ENCODE measurements at regions not wholly inside any gene's neighbourhood (a gene's known extent, or its start where the extent isn't known, plus 50 kb on each side); places are given as distances from the start of the nearest gene placed in this dataset.

DNA sequence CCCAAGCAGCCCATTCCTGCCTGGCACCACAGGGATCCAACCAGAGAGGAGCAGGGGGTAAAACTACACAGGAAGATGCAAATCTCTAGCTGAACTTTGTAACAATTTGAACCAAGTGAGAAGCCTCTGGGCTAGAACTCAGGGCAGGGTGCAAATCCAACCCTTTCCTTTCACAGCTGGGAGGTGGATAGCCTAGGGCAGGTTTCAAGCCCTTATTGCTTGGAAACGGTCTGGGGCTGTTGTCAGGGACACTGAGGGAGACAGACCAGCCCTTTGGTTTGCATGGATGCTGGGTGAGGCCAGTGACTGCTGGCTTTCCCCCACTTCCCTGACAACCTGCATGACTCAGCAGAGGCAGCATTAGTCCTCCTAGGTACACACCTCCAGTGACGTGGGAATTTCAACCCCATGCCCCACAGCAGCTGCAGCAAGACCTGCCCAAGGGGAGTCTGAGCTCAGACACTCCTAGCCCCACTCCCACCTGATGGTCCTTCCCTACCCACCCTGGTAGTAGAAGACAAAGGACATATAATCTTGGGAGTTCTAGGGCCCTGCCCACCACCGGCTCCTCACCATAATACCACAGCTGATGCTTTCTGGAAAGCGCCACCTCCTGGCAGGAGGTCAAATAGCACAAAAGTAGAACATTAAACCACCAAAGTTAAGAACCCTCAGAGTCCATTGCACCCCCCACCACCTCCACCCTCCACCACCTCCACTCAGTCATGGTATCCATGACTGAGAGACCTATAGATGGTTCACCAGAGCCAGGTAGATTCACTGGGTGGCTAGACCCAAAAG lies 797.7 kb upstream of the MAN1A1 start:
- no peak for TF ChIP-seq POLR2A (IDR thresholded peaks at IDR 0.05)
- TF ChIP-seq CTCF (IDR thresholded peaks at IDR 0.05): no peak

All from uterus (tissue), 2 donors.